ENCODE measurements at regions not wholly inside any gene's neighbourhood (a gene's known extent, or its start where the extent isn't known, plus 50 kb on each side); places are given as distances from the start of the nearest gene placed in this dataset.

GRCh38 chr4:54368281-54369265 is 139.5 kb downstream of the PDGFRA start:
- H3K36me3 Mint-ChIP-seq (ENCODE audit: unreplicated experiment) = peaks cover 6% of the 10 kb centered on the region
- no peak overlapping the region for H3K4me3 Mint-ChIP-seq (ENCODE audit: unreplicated experiment)

GRCh38 chr4:54371173-54371572 is 142.1 kb downstream of the PDGFRA start:
- peaks cover 6% of the 10 kb centered on the region for H3K36me3 Mint-ChIP-seq (ENCODE audit: unreplicated experiment)
- H3K27ac Mint-ChIP-seq (ENCODE audit: unreplicated experiment) = no peak overlapping the region
- peaks cover 3% of the 10 kb centered on the region for H3K27me3 Mint-ChIP-seq (ENCODE audit: unreplicated experiment)
- peaks cover 2% of the 10 kb centered on the region for H3K4me1 Mint-ChIP-seq (ENCODE audit: low read depth, unreplicated experiment)
- DNase-seq = no peak
- H3K4me3 Mint-ChIP-seq (ENCODE audit: unreplicated experiment) = no peak overlapping the region
- no peak for TF ChIP-seq CTCF (IDR thresholded peaks at IDR 0.05; ENCODE audit: partially characterized antibody, unreplicated experiment)
- H3K9me3 Mint-ChIP-seq (ENCODE audit: unreplicated experiment) = no peaks in the 10 kb centered on the region

More at GRCh38 chr4:54368281-54369265, 139.5 kb downstream of the PDGFRA start:
- Mint-ChIP-seq H3K4me1 (ENCODE audit: low read depth, unreplicated experiment) (peaks cover 2% of the 10 kb centered on the region), H3K9me3 (ENCODE audit: unreplicated experiment) (no peaks in the 10 kb centered on the region), H3K27ac (ENCODE audit: unreplicated experiment) (no peak overlapping the region), H3K27me3 (ENCODE audit: unreplicated experiment) (peaks cover 2% of the 10 kb centered on the region)
- TF ChIP-seq CTCF (IDR thresholded peaks at IDR 0.05; ENCODE audit: partially characterized antibody, unreplicated experiment) = no peak
- DNase-seq = no peak

GRCh38 chr4:54372951-54373350 is 143.9 kb downstream of the PDGFRA start:
- Mint-ChIP-seq H3K27ac (ENCODE audit: unreplicated experiment) (no peak overlapping the region), H3K4me1 (ENCODE audit: low read depth, unreplicated experiment) (peaks cover 2% of the 10 kb centered on the region), H3K36me3 (ENCODE audit: unreplicated experiment) (peaks cover 6% of the 10 kb centered on the region), H3K9me3 (ENCODE audit: unreplicated experiment) (no peaks in the 10 kb centered on the region), H3K27me3 (ENCODE audit: unreplicated experiment) (peaks cover 3% of the 10 kb centered on the region), H3K4me3 (ENCODE audit: unreplicated experiment) (no peak overlapping the region)
- DNase-seq = no peak
- TF ChIP-seq CTCF (IDR thresholded peaks at IDR 0.05; ENCODE audit: partially characterized antibody, unreplicated experiment) = no peak

GRCh38 chr4:54373718-54374210 is 144.7 kb downstream of the PDGFRA start:
- Mint-ChIP-seq H3K36me3 (ENCODE audit: unreplicated experiment) (peaks cover 6% of the 10 kb centered on the region), H3K27ac (ENCODE audit: unreplicated experiment) (no peak overlapping the region), H3K9me3 (ENCODE audit: unreplicated experiment) (no peaks in the 10 kb centered on the region), H3K27me3 (ENCODE audit: unreplicated experiment) (peaks cover 3% of the 10 kb centered on the region), H3K4me3 (ENCODE audit: unreplicated experiment) (no peak overlapping the region), H3K4me1 (ENCODE audit: low read depth, unreplicated experiment) (peaks cover 2% of the 10 kb centered on the region)
- no peak for DNase-seq
- no peak for TF ChIP-seq CTCF (IDR thresholded peaks at IDR 0.05; ENCODE audit: partially characterized antibody, unreplicated experiment)

- no peak overlapping the region for H3K27ac Mint-ChIP-seq (ENCODE audit: unreplicated experiment)
- peaks cover 1% of the 10 kb centered on the region for H3K9me3 Mint-ChIP-seq (ENCODE audit: unreplicated experiment)
- H3K36me3 Mint-ChIP-seq (ENCODE audit: unreplicated experiment) = no peaks in the 10 kb centered on the region
- peaks cover 5% of the 10 kb centered on the region for H3K4me1 Mint-ChIP-seq (ENCODE audit: low read depth, unreplicated experiment)
- H3K4me3 Mint-ChIP-seq (ENCODE audit: unreplicated experiment) = no peak overlapping the region
- no peak for DNase-seq
- H3K27me3 Mint-ChIP-seq (ENCODE audit: unreplicated experiment) = peaks cover 2% of the 10 kb centered on the region
- no peak for TF ChIP-seq CTCF (IDR thresholded peaks at IDR 0.05; ENCODE audit: partially characterized antibody, unreplicated experiment)
These were observed 149.4 kb downstream of the PDGFRA start for GRCh38 chr4:54378461-54378860.
